Large intestine (tissue), 3 donors: ENCODE measurements at regions not wholly inside any gene's neighbourhood (a gene's known extent, or its start where the extent isn't known, plus 50 kb on each side); places are given as distances from the start of the nearest gene placed in this dataset.

Experiments
- DNase-seq, 2 donors: peaks; one replicate each; pipeline versions ENCODE4 v3.0.0 to v3.0.0-alpha.2; 2013
- H3K27ac ChIP-seq: one replicate; pipeline ENCODE4 v1.5.1; 2013; ENCODE audit warnings: low read length
- H3K27me3 ChIP-seq: 2 replicates; pipeline ENCODE4 v1.6.1; 2013; ENCODE audit warnings: low read length; ENCODE audit not compliant: control insufficient read depth, insufficient read depth
- H3K36me3 ChIP-seq: 2 replicates; pipeline ENCODE4 v1.6.1; 2013; ENCODE audit warnings: low read length; ENCODE audit not compliant: control insufficient read depth, insufficient read depth
- H3K4me1 ChIP-seq: one replicate; pipeline ENCODE4 v1.6.1; 2013; ENCODE audit warnings: low read length; ENCODE audit not compliant: control insufficient read depth, insufficient read depth
- H3K4me3 ChIP-seq: one replicate; pipeline ENCODE4 v1.5.1; 2013; ENCODE audit warnings: low read length
- H3K9me3 ChIP-seq: one replicate; pipeline ENCODE4 v1.6.1; 2013; ENCODE audit warnings: mild to moderate bottlenecking, low read depth, low read length, moderate library complexity; ENCODE audit not compliant: control insufficient read depth
- WGBS: methylation state at CpG from one replicate; pipeline ENCODE4 v1.1.5; 2013; ENCODE audit warnings: low lambda C conversion rate; ENCODE audit not compliant: insufficient coverage; 5-methylcytosine and 5-hydroxymethylcytosine counted together

GRCh38 chr1:57916041-57916440 lies 492.2 kb upstream of the DAB1 start:
- Histone ChIP-seq H3K27ac (no peak overlapping the region), H3K4me1 (no peaks in the 10 kb centered on the region), H3K9me3 (no peaks in the 10 kb centered on the region), H3K36me3 (no peaks in the 10 kb centered on the region), H3K4me3 (no peak overlapping the region), H3K27me3 (peaks cover 2% of the 10 kb centered on the region)
- DNase-seq: no peak
- 92% methylated on average over 2 of the region's 6 CpGs for WGBS

- H3K36me3 ChIP-seq: no peaks in the 10 kb centered on the region
- H3K27me3 ChIP-seq: peaks cover 2% of the 10 kb centered on the region
- no peak overlapping the region for H3K4me3 ChIP-seq
- DNase-seq: no peak
- H3K27ac ChIP-seq: no peak overlapping the region
- H3K9me3 ChIP-seq: no peaks in the 10 kb centered on the region
- H3K4me1 ChIP-seq: no peaks in the 10 kb centered on the region
- WGBS: no CpG with 5 or more reads among the region's 4 CpGs
Measured at GRCh38 chr1:57911427-57911826, 487.6 kb upstream of the DAB1 start.

GRCh38 chr1:57910782-57911181 lies 486.9 kb upstream of the DAB1 start:
- Histone ChIP-seq H3K27me3 (peaks cover 2% of the 10 kb centered on the region), H3K27ac (no peak overlapping the region), H3K4me1 (no peaks in the 10 kb centered on the region), H3K9me3 (no peaks in the 10 kb centered on the region), H3K4me3 (no peak overlapping the region), H3K36me3 (no peaks in the 10 kb centered on the region)
- no CpG with 5 or more reads among the region's 2 CpGs for WGBS
- no peak for DNase-seq

- 80% methylated on average over 2 of the region's 7 CpGs for WGBS
- no peaks in the 10 kb centered on the region for H3K9me3 ChIP-seq
- H3K27ac ChIP-seq: no peak overlapping the region
- no peaks in the 10 kb centered on the region for H3K36me3 ChIP-seq
- no peak overlapping the region for H3K4me3 ChIP-seq
- H3K4me1 ChIP-seq: no peaks in the 10 kb centered on the region
- peaks cover 2% of the 10 kb centered on the region for H3K27me3 ChIP-seq
- DNase-seq: no peak
Measured at GRCh38 chr1:57910305-57910704, 486.4 kb upstream of the DAB1 start.

- DNase-seq: no peak
- Histone ChIP-seq H3K4me1 (no peaks in the 10 kb centered on the region), H3K4me3 (no peak overlapping the region), H3K27ac (no peak overlapping the region), H3K27me3 (peaks cover 2% of the 10 kb centered on the region), H3K9me3 (no peaks in the 10 kb centered on the region), H3K36me3 (no peaks in the 10 kb centered on the region)
- 67% methylated on average over 1 of the region's 6 CpGs for WGBS
Measured at GRCh38 chr1:57908147-57908890, 484.5 kb upstream of the DAB1 start.

- no peaks in the 10 kb centered on the region for H3K36me3 ChIP-seq
- no peaks in the 10 kb centered on the region for H3K4me1 ChIP-seq
- no peak overlapping the region for H3K4me3 ChIP-seq
- H3K9me3 ChIP-seq: no peaks in the 10 kb centered on the region
- H3K27ac ChIP-seq: no peak overlapping the region
- DNase-seq: no peak
- no peaks in the 10 kb centered on the region for H3K27me3 ChIP-seq
- no CpG with 5 or more reads among the region's 7 CpGs for WGBS
Measured at GRCh38 chr1:57901208-57901919, 477.5 kb upstream of the DAB1 start.

- Histone ChIP-seq H3K27ac (no peak overlapping the region), H3K4me1 (no peaks in the 10 kb centered on the region), H3K9me3 (no peaks in the 10 kb centered on the region), H3K36me3 (no peaks in the 10 kb centered on the region), H3K4me3 (no peak overlapping the region), H3K27me3 (no peaks in the 10 kb centered on the region)
- DNase-seq: no peak
- WGBS: no CpG with 5 or more reads among the region's 7 CpGs
Measured at GRCh38 chr1:57898531-57898930, 474.7 kb upstream of the DAB1 start.

GRCh38 chr1:57897581-57897980 lies 473.7 kb upstream of the DAB1 start:
- 100% methylated on average over 1 of the region's 3 CpGs for WGBS
- no peak for DNase-seq
- Histone ChIP-seq H3K4me1 (no peaks in the 10 kb centered on the region), H3K27ac (no peak overlapping the region), H3K36me3 (no peaks in the 10 kb centered on the region), H3K27me3 (no peaks in the 10 kb centered on the region), H3K4me3 (no peak overlapping the region), H3K9me3 (no peaks in the 10 kb centered on the region)

GRCh38 chr1:57894315-57894714 lies 470.5 kb upstream of the DAB1 start:
- no peaks in the 10 kb centered on the region for H3K36me3 ChIP-seq
- WGBS: 83% methylated on average over 1 of the region's 3 CpGs

GRCh38 chr1:57889676-57890320 lies 465.9 kb upstream of the DAB1 start:
- H3K9me3 ChIP-seq: no peaks in the 10 kb centered on the region
- H3K27ac ChIP-seq: no peak overlapping the region
- no peak overlapping the region for H3K4me3 ChIP-seq
- peaks cover 2% of the 10 kb centered on the region for H3K4me1 ChIP-seq
- no peaks in the 10 kb centered on the region for H3K36me3 ChIP-seq
- DNase-seq: no peak
- no peaks in the 10 kb centered on the region for H3K27me3 ChIP-seq
- WGBS: 85% methylated on average over 4 of the region's 7 CpGs

More at GRCh38 chr1:57894315-57894714, 470.5 kb upstream of the DAB1 start:
- H3K4me1 ChIP-seq: no peaks in the 10 kb centered on the region
- no peak overlapping the region for H3K27ac ChIP-seq
- H3K4me3 ChIP-seq: no peak overlapping the region
- H3K9me3 ChIP-seq: no peaks in the 10 kb centered on the region
- DNase-seq: no peak
- no peaks in the 10 kb centered on the region for H3K27me3 ChIP-seq
